Kidney capillary endothelial cell (primary cell): ENCODE measurements at regions not wholly inside any gene's neighbourhood (a gene's known extent, or its start where the extent isn't known, plus 50 kb on each side); places are given as distances from the start of the nearest gene placed in this dataset.

Source experiments
- DNase-seq: peaks from one replicate; pipeline ENCODE4 v3.0.0-alpha.2; 2018; ENCODE audit warnings: low spot score

GRCh38 chr10:4196771-4197390, 411.9 kb upstream of the KLF6 start:
- DNase-seq = no peak

GRCh38 chr10:4196183-4196582, 411.2 kb upstream of the KLF6 start:
- no peak for DNase-seq

- no peak for DNase-seq
Measured at GRCh38 chr10:4195213-4195612, 410.2 kb upstream of the KLF6 start.

- DNase-seq = peak; percentile 2
Measured at GRCh38 chr10:4194231-4194630, 409.2 kb upstream of the KLF6 start.

GRCh38 chr10:4191894-4192293, 406.9 kb upstream of the KLF6 start:
- DNase-seq = no peak

- no peak for DNase-seq
Measured at GRCh38 chr10:4191354-4191753, 406.3 kb upstream of the KLF6 start.

GRCh38 chr10:4190876-4191275, 405.9 kb upstream of the KLF6 start:
- no peak for DNase-seq

- DNase-seq = no peak
Measured at GRCh38 chr10:4189281-4189680, 404.3 kb upstream of the KLF6 start.

- no peak for DNase-seq
Measured at GRCh38 chr10:4188406-4188805, 403.4 kb upstream of the KLF6 start.

GRCh38 chr10:4186849-4187540, 402.0 kb upstream of the KLF6 start:
- DNase-seq = no peak

- DNase-seq = no peak
Measured at GRCh38 chr10:4183761-4184261, 398.8 kb upstream of the KLF6 start.

- DNase-seq = no peak
Measured at GRCh38 chr10:4181621-4182049, 396.6 kb upstream of the KLF6 start.

- no peak for DNase-seq
Measured at GRCh38 chr10:4181081-4181480, 396.1 kb upstream of the KLF6 start.

- no peak for DNase-seq
Measured at GRCh38 chr10:4177791-4178190, 392.8 kb upstream of the KLF6 start.

- no peak for DNase-seq
Measured at GRCh38 chr10:4176500-4177281, 391.7 kb upstream of the KLF6 start.

- DNase-seq = no peak
Measured at GRCh38 chr10:4174197-4174596, 389.2 kb upstream of the KLF6 start.

GRCh38 chr10:4170633-4171314, 385.8 kb upstream of the KLF6 start:
- DNase-seq = no peak

- DNase-seq = no peak
Measured at GRCh38 chr10:4170181-4170580, 385.2 kb upstream of the KLF6 start.

GRCh38 chr10:4169448-4169847, 384.4 kb upstream of the KLF6 start:
- DNase-seq = no peak

GRCh38 chr10:4167216-4167615, 382.2 kb upstream of the KLF6 start:
- no peak for DNase-seq

- DNase-seq = no peak
Measured at GRCh38 chr10:4162571-4163286, 377.7 kb upstream of the KLF6 start.

GRCh38 chr10:4159173-4159572, 374.2 kb upstream of the KLF6 start:
- no peak for DNase-seq
